Fibroblast of the aortic adventitia (primary cell): ENCODE measurements at regions not wholly inside any gene's neighbourhood (a gene's known extent, or its start where the extent isn't known, plus 50 kb on each side); places are given as distances from the start of the nearest gene placed in this dataset.
"Not testable (repeated sequence)": the region's sequence is repeated elsewhere in the genome, so short reads cannot be mapped to it uniquely, and the experiment has no call there.

Experiments used
- DNase-seq: peaks from one replicate; pipeline ENCODE4 v3.0.0-alpha.2; 2010; ENCODE audit warnings: low read depth
- H3K4me3 ChIP-seq: 2 replicates; pipeline ENCODE4 v1.5.1; 2011; ENCODE audit warnings: low read depth, mild to moderate bottlenecking, control low read depth, low read length, moderate library complexity
- CTCF ChIP-seq: IDR thresholded peaks from 2 replicates; pipeline ENCODE4 v1.5.1; 2011; ENCODE audit warnings: mild to moderate bottlenecking, low read length, control low read depth, inconsistent platforms; ENCODE audit not compliant: insufficient read depth

GRCh38 chr2:223294756-223295155 lies 242.8 kb downstream of the KCNE4 start:
- no peak overlapping the region for H3K4me3 ChIP-seq
- no peak for DNase-seq
- TF ChIP-seq CTCF = no peak

- no peak for TF ChIP-seq CTCF
- no peak for DNase-seq
- H3K4me3 ChIP-seq = no peak overlapping the region
Measured at GRCh38 chr2:223297788-223298187, 245.8 kb downstream of the KCNE4 start.

GRCh38 chr2:223298329-223298728 lies 246.3 kb downstream of the KCNE4 start:
- DNase-seq = not testable (repeated sequence)

GRCh38 chr2:223300326-223300725 lies 248.3 kb downstream of the KCNE4 start:
- TF ChIP-seq CTCF = no peak
- H3K4me3 ChIP-seq = no peak overlapping the region
- DNase-seq = no peak

More at GRCh38 chr2:223298329-223298728, 246.3 kb downstream of the KCNE4 start:
- H3K4me3 ChIP-seq = not testable (repeated sequence)

- peak; percentile 34 for DNase-seq
- H3K4me3 ChIP-seq = no peak overlapping the region
- TF ChIP-seq CTCF = peak; percentile 52
Measured at GRCh38 chr2:223306371-223306770, 254.4 kb downstream of the KCNE4 start.

- no peak for DNase-seq
- no peak overlapping the region for H3K4me3 ChIP-seq
- TF ChIP-seq CTCF = no peak
Measured at GRCh38 chr2:223311889-223312680, 260.1 kb downstream of the KCNE4 start.

- no peak for DNase-seq
- no peak for TF ChIP-seq CTCF
- no peak overlapping the region for H3K4me3 ChIP-seq
Measured at GRCh38 chr2:223313101-223313500, 261.1 kb downstream of the KCNE4 start.
